GM21529 (cell line): ENCODE measurements at regions not wholly inside any gene's neighbourhood (a gene's known extent, or its start where the extent isn't known, plus 50 kb on each side); places are given as distances from the start of the nearest gene placed in this dataset.

ENCODE experiments used
- ATAC-seq: cut with Tn5 transposase; IDR thresholded peaks from one replicate; pipeline ENCODE4 v1.9.1; 2021; ENCODE audit not compliant: unreplicated experiment

- no peak for ATAC-seq
These were observed 342.6 kb upstream of the CCDC196 start for GRCh38 chr14:66143387-66144112.

GRCh38 chr14:66152302-66152701, 333.9 kb upstream of the CCDC196 start:
- ATAC-seq, result no peak

GRCh38 chr14:66152747-66153146, 333.4 kb upstream of the CCDC196 start:
- no peak for ATAC-seq

GRCh38 chr14:66163023-66163422, 323.1 kb upstream of the CCDC196 start:
- ATAC-seq, result no peak

GRCh38 chr14:66165337-66165736, 320.8 kb upstream of the CCDC196 start:
- no peak for ATAC-seq

- ATAC-seq, result no peak
These were observed 311.7 kb upstream of the CCDC196 start for GRCh38 chr14:66174453-66174891.

- ATAC-seq, result no peak
These were observed 308.2 kb upstream of the CCDC196 start for GRCh38 chr14:66177935-66178334.

GRCh38 chr14:66196670-66197069, 289.5 kb upstream of the CCDC196 start:
- no peak for ATAC-seq

- no peak for ATAC-seq
These were observed 288.9 kb upstream of the CCDC196 start for GRCh38 chr14:66197276-66197675.

GRCh38 chr14:66206554-66206953, 279.6 kb upstream of the CCDC196 start:
- no peak for ATAC-seq

GRCh38 chr14:66216763-66217162, 269.4 kb upstream of the CCDC196 start:
- no peak for ATAC-seq

GRCh38 chr14:66219886-66220285, 266.3 kb upstream of the CCDC196 start:
- no peak for ATAC-seq

GRCh38 chr14:66224492-66225178, 261.5 kb upstream of the CCDC196 start:
- no peak for ATAC-seq

- no peak for ATAC-seq
These were observed 260.8 kb upstream of the CCDC196 start for GRCh38 chr14:66225337-66225736.

GRCh38 chr14:66228267-66228970, 257.8 kb upstream of the CCDC196 start:
- no peak for ATAC-seq

GRCh38 chr14:66231820-66232219, 254.4 kb upstream of the CCDC196 start:
- ATAC-seq, result no peak

- ATAC-seq, result no peak
These were observed 252.6 kb upstream of the CCDC196 start for GRCh38 chr14:66233591-66233990.

GRCh38 chr14:66234411-66234810, 251.8 kb upstream of the CCDC196 start:
- no peak for ATAC-seq

GRCh38 chr14:66237741-66238140, 248.4 kb upstream of the CCDC196 start:
- no peak for ATAC-seq

GRCh38 chr14:66238969-66239368, 247.2 kb upstream of the CCDC196 start:
- ATAC-seq, result no peak

- ATAC-seq, result no peak
These were observed 246.6 kb upstream of the CCDC196 start for GRCh38 chr14:66239589-66239988.

GRCh38 chr14:66240105-66240504, 246.1 kb upstream of the CCDC196 start:
- ATAC-seq, result no peak
